OCI-LY7 (cell line): ENCODE measurements at regions not wholly inside any gene's neighbourhood (a gene's known extent, or its start where the extent isn't known, plus 50 kb on each side); places are given as distances from the start of the nearest gene placed in this dataset.
"Not testable (repeated sequence)": the region's sequence is repeated elsewhere in the genome, so short reads cannot be mapped to it uniquely, and the experiment has no call there.

ENCODE experiments used
- EZH2phosphoT487 ChIP-seq: fragments of 200-600 bp; sonication (generic); IDR thresholded peaks from 2 replicates; pipeline ENCODE4 v1.6.1; 2018; ENCODE audit warnings: low read depth, borderline replicate concordance, mild to moderate bottlenecking, mixed run types, antibody characterized with exemption, low read length, moderate library complexity, mixed read lengths
- TF ChIP-seq, protein P1 (sequence below): fragments of 200-600 bp; sonication (generic); conservative IDR thresholded peaks from 2 replicates; pipeline ENCODE4 v1.5.1; 2014; ENCODE audit warnings: mild to moderate bottlenecking, antibody characterized with exemption, low read length, moderate library complexity, mixed read lengths

- TF ChIP-seq, protein P1, sequence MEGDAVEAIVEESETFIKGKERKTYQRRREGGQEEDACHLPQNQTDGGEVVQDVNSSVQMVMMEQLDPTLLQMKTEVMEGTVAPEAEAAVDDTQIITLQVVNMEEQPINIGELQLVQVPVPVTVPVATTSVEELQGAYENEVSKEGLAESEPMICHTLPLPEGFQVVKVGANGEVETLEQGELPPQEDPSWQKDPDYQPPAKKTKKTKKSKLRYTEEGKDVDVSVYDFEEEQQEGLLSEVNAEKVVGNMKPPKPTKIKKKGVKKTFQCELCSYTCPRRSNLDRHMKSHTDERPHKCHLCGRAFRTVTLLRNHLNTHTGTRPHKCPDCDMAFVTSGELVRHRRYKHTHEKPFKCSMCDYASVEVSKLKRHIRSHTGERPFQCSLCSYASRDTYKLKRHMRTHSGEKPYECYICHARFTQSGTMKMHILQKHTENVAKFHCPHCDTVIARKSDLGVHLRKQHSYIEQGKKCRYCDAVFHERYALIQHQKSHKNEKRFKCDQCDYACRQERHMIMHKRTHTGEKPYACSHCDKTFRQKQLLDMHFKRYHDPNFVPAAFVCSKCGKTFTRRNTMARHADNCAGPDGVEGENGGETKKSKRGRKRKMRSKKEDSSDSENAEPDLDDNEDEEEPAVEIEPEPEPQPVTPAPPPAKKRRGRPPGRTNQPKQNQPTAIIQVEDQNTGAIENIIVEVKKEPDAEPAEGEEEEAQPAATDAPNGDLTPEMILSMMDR = not testable (repeated sequence)
- not testable (repeated sequence) for TF ChIP-seq EZH2phosphoT487
Observed at GRCh38 chr4:79559398-79559797, 151.4 kb upstream of the GK2 start.
